Glutamatergic neuron (in vitro differentiated cells): ENCODE measurements at regions not wholly inside any gene's neighbourhood (a gene's known extent, or its start where the extent isn't known, plus 50 kb on each side); places are given as distances from the start of the nearest gene placed in this dataset.

Experiments used
- DNase-seq: peaks from one replicate; pipeline ENCODE4 v3.0.0; 2022
- H3K27ac Mint-ChIP-seq: one replicate; pipeline ENCODE4 v1.8.0; 2020; ENCODE audit warnings: mild to moderate bottlenecking, mixed read lengths, inconsistent platforms; ENCODE audit not compliant: unreplicated experiment
- H3K27me3 Mint-ChIP-seq: one replicate; pipeline ENCODE4 v1.8.0; 2020; ENCODE audit warnings: mild to moderate bottlenecking, moderate library complexity, mixed read lengths, inconsistent platforms; ENCODE audit not compliant: unreplicated experiment
- H3K36me3 Mint-ChIP-seq: one replicate; pipeline ENCODE4 v1.8.0; 2020; ENCODE audit warnings: mild to moderate bottlenecking, mixed read lengths, inconsistent platforms; ENCODE audit not compliant: unreplicated experiment
- H3K4me1 Mint-ChIP-seq: one replicate; pipeline ENCODE4 v1.8.0; 2020; ENCODE audit warnings: mild to moderate bottlenecking, low read depth, mixed read lengths, inconsistent platforms; ENCODE audit not compliant: unreplicated experiment
- H3K4me3 Mint-ChIP-seq: one replicate; pipeline ENCODE4 v1.8.0; 2020; ENCODE audit warnings: mild to moderate bottlenecking, mixed read lengths, inconsistent platforms; ENCODE audit not compliant: unreplicated experiment
- H3K9me3 Mint-ChIP-seq: one replicate; pipeline ENCODE4 v1.8.0; 2020; ENCODE audit warnings: mild to moderate bottlenecking, moderate library complexity, mixed read lengths, inconsistent platforms; ENCODE audit not compliant: unreplicated experiment
- CTCF ChIP-seq: fragments of 200-600 bp; sonication (generic); IDR thresholded peaks from one replicate; pipeline ENCODE4 v1.5.0; 2021; ENCODE audit not compliant: partially characterized antibody, unreplicated experiment

GRCh38 chr3:22122567-22122966 lies 371.6 kb upstream of the ZNF385D start:
- H3K4me3 Mint-ChIP-seq, result no peak overlapping the region
- TF ChIP-seq CTCF, result no peak
- no peaks in the 10 kb centered on the region for H3K27me3 Mint-ChIP-seq
- no peaks in the 10 kb centered on the region for H3K9me3 Mint-ChIP-seq
- peaks cover 3% of the 10 kb centered on the region for H3K4me1 Mint-ChIP-seq
- no peaks in the 10 kb centered on the region for H3K36me3 Mint-ChIP-seq
- no peak overlapping the region for H3K27ac Mint-ChIP-seq
- no peak for DNase-seq

- no peak overlapping the region for H3K4me3 Mint-ChIP-seq
- H3K4me1 Mint-ChIP-seq, result no peaks in the 10 kb centered on the region
- TF ChIP-seq CTCF, result no peak
- H3K9me3 Mint-ChIP-seq, result no peaks in the 10 kb centered on the region
- no peak overlapping the region for H3K27ac Mint-ChIP-seq
- DNase-seq, result no peak
- no peaks in the 10 kb centered on the region for H3K27me3 Mint-ChIP-seq
- H3K36me3 Mint-ChIP-seq, result no peaks in the 10 kb centered on the region
Observed at GRCh38 chr3:22129101-22129500, 378.1 kb upstream of the ZNF385D start.

- Mint-ChIP-seq H3K9me3 (no peaks in the 10 kb centered on the region), H3K36me3 (peaks cover 4% of the 10 kb centered on the region), H3K4me1 (no peaks in the 10 kb centered on the region), H3K4me3 (no peak overlapping the region), H3K27me3 (no peaks in the 10 kb centered on the region), H3K27ac (no peak overlapping the region)
- no peak for TF ChIP-seq CTCF
- no peak for DNase-seq
Observed at GRCh38 chr3:22141769-22142168, 390.8 kb upstream of the ZNF385D start.

GRCh38 chr3:22147161-22147560 lies 396.2 kb upstream of the ZNF385D start:
- H3K36me3 Mint-ChIP-seq, result no peaks in the 10 kb centered on the region
- no peak for DNase-seq
- no peaks in the 10 kb centered on the region for H3K4me1 Mint-ChIP-seq
- no peak for TF ChIP-seq CTCF
- no peaks in the 10 kb centered on the region for H3K27me3 Mint-ChIP-seq
- no peak overlapping the region for H3K4me3 Mint-ChIP-seq
- no peak overlapping the region for H3K27ac Mint-ChIP-seq
- no peaks in the 10 kb centered on the region for H3K9me3 Mint-ChIP-seq

- TF ChIP-seq CTCF, result no peak
- H3K4me1 Mint-ChIP-seq, result peaks cover 10% of the 10 kb centered on the region
- H3K27me3 Mint-ChIP-seq, result peaks cover 3% of the 10 kb centered on the region
- no peak for DNase-seq
- H3K4me3 Mint-ChIP-seq, result no peak overlapping the region
- peaks cover 3% of the 10 kb centered on the region for H3K9me3 Mint-ChIP-seq
- no peaks in the 10 kb centered on the region for H3K36me3 Mint-ChIP-seq
- H3K27ac Mint-ChIP-seq, result no peak overlapping the region
Observed at GRCh38 chr3:22156868-22157267, 405.9 kb upstream of the ZNF385D start.
